HepG2 (cell line): ENCODE measurements at regions not wholly inside any gene's neighbourhood (a gene's known extent, or its start where the extent isn't known, plus 50 kb on each side); places are given as distances from the start of the nearest gene placed in this dataset.
A peak's percentile ranks its signal among the peaks of the same experiment; 100 is the strongest.

Experiments used
- ATAC-seq: fragments of 200-7000 bp; cut with Tn5 transposase; 3 replicates; pipeline ENCODE4 v1.9.1; 2020; ENCODE audit warnings: mild to moderate bottlenecking, moderate library complexity
- BruUV-seq: library from RNA; stranded (reverse); fragments of 400-500 nt; replicated peaks from 2 replicates; lab custom pipeline; 2021; lab: Mats Ljungman, UMichigan
- CTCF ChIA-PET: fragments of 300-600 bp; formaldehyde crosslinking; extraction: SDS; loops from one replicate; lab custom pipeline; 2021; ENCODE audit warnings: low total read pairs, inconsistent platforms, low intra/inter-chr PET ratio; lab: Yijun Ruan, JAX
- POLR2A ChIA-PET: fragments of 350-600 bp; sonication (Branson Sonifier 250); formaldehyde crosslinking; loops from one replicate; lab custom pipeline; 2020; ENCODE audit warnings: antibody characterized with exemption, inconsistent platforms; lab: Yijun Ruan, JAX
- DNase-seq: peaks from one replicate; pipeline ENCODE4 v3.0.0-alpha.2; 2015; ENCODE audit warnings: low spot score
- FAIRE-seq: peaks from 3 replicates; lab custom pipeline; 2011; peaks lifted over from hg19 to GRCh38; lab: Jason Lieb, UNC
- H2AFZ ChIP-seq: one replicate; pipeline ENCODE4 v1.6.1; 2011; ENCODE audit warnings: low read length, inconsistent platforms
- H3K27ac ChIP-seq: fragments of 300-600 bp; 3 replicates; pipeline ENCODE4 v1.8.0; 2011; ENCODE audit warnings: mixed run types, mild to moderate bottlenecking, mixed read lengths, low read length, inconsistent platforms; ENCODE audit not compliant: insufficient read depth; ENCODE audit errors: extremely low read length
- H3K27me3 ChIP-seq, 2 experiments: fragments of 200-600 bp in 1 of 2; 2 replicates in 1 of 2; 3 replicates in 1 of 2; pipeline versions ENCODE4 v1.6.0 to v1.8.0; 2011; ENCODE audit warnings: low read length in 2 of 2, mild to moderate bottlenecking in 2 of 2, moderate library complexity in 2 of 2, inconsistent platforms in 1 of 2; ENCODE audit not compliant: insufficient read depth in 2 of 2, control insufficient read depth in 1 of 2
- H3K36me3 ChIP-seq, 2 experiments: fragments of 200-600 bp in 1 of 2; replicated peaks in 1 of 2; 2 replicates in 1 of 2; 3 replicates in 1 of 2; pipeline versions ENCODE4 v1.5.1 to v1.8.0; 2011; ENCODE audit warnings: low read length in 2 of 2, inconsistent platforms in 1 of 2; ENCODE audit not compliant: insufficient read depth in 2 of 2, control insufficient read depth in 1 of 2
- H3K4me1 ChIP-seq: 2 replicates; pipeline ENCODE4 v1.5.1; 2012; ENCODE audit warnings: low read length, inconsistent platforms; ENCODE audit not compliant: insufficient read depth
- H3K4me2 ChIP-seq: 2 replicates; pipeline ENCODE4 v1.6.0; 2011; ENCODE audit warnings: low read depth, low read length, inconsistent platforms
- H3K4me3 ChIP-seq, 3 experiments: fragments of 200-600 bp in 1 of 3; sonication (generic), shearing (Covaris generic) in 1 of 3; replicated peaks in 1 of 3; 2 replicates each; pipeline ENCODE4 v1.5.1; 2011 to 2016; ENCODE audit warnings: low read length in 3 of 3, inconsistent platforms in 2 of 3, low read depth in 2 of 3, mild to moderate bottlenecking in 2 of 3, control low read depth in 1 of 3, mixed read lengths in 1 of 3; ENCODE audit not compliant: insufficient read depth in 1 of 3
- H3K79me2 ChIP-seq: one replicate; pipeline ENCODE4 v1.6.1; 2011; ENCODE audit warnings: low read length, inconsistent platforms; ENCODE audit not compliant: insufficient read depth
- H3K9ac ChIP-seq: 2 replicates; pipeline ENCODE4 v1.6.0; 2011; ENCODE audit warnings: mild to moderate bottlenecking, low read depth, low read length, inconsistent platforms; ENCODE audit not compliant: insufficient read depth
- H3K9me3 ChIP-seq: 2 replicates; pipeline ENCODE4 v1.5.1; 2012; ENCODE audit warnings: mild to moderate bottlenecking, low read length
- H4K20me1 ChIP-seq: 2 replicates; pipeline ENCODE4 v1.6.0; 2011; ENCODE audit warnings: inconsistent platforms, mild to moderate bottlenecking, low read length, moderate library complexity; ENCODE audit not compliant: insufficient read depth
- ARID5B ChIP-seq: IDR thresholded peaks from 2 replicates; pipeline ENCODE4 v1.4.0; 2020; ENCODE audit warnings: mild to moderate bottlenecking, missing genetic modification reagents
- HINFP ChIP-seq: sonication (generic); formaldehyde crosslinking; IDR thresholded peaks from 2 replicates; pipeline ENCODE4 v1.4.0; 2020; ENCODE audit warnings: low read depth, mild to moderate bottlenecking, missing genetic modification reagents
- NCOA2 ChIP-seq: sonication (generic); formaldehyde crosslinking; IDR thresholded peaks from 2 replicates; pipeline ENCODE4 v1.8.0; 2022; ENCODE audit warnings: inconsistent platforms
- THAP11 ChIP-seq: IDR thresholded peaks from 2 replicates; pipeline ENCODE4 v1.6.1; 2016; ENCODE audit warnings: missing biosample characterization, missing genetic modification reagents
- ZBTB42 ChIP-seq: sonication (generic); formaldehyde crosslinking; IDR thresholded peaks from 2 replicates; pipeline ENCODE4 v1.5.0; 2020; ENCODE audit warnings: mild to moderate bottlenecking, missing genetic modification reagents
- WGBS: methylation state at CpG from one replicate; pipeline ENCODE4 v1.1.6; 2017; ENCODE audit warnings: low lambda C conversion rate; 5-methylcytosine and 5-hydroxymethylcytosine counted together
- in situ Hi-C: cut with HindIII; loops from 2 replicates; pipeline ENCODE4 v1.10.0; 2017; ENCODE audit warnings: low pct_unique_long_range_greater_than_20kb; ENCODE audit not compliant: extremely low pct_ligation_motif_present
- intact Hi-C: fragments of 100-400 bp; cut with micrococcal nuclease; formaldehyde crosslinking; loops from one replicate; pipeline ENCODE4 v1.10.0; 2022; ENCODE audit not compliant: unreplicated experiment

- intact Hi-C loops = no loop called here
- Histone ChIP-seq H3K9ac (no peak overlapping the region), H3K27ac (no peak overlapping the region), H3K79me2 (no peaks in the 10 kb centered on the region), H3K4me2 (no peak overlapping the region), H4K20me1 (no peaks in the 10 kb centered on the region), H3K9me3 (no peaks in the 10 kb centered on the region), H3K27me3 (no peaks in the 10 kb centered on the region), H3K4me1 (peaks cover 16% of the 10 kb centered on the region), H3K36me3 (no peaks in the 10 kb centered on the region), H3K4me3 (no peak overlapping the region), H2AFZ (no peak overlapping the region)
- BruUV-seq = no TSS peak
- DNase-seq (peak; percentile 24), FAIRE-seq (no peak), ATAC-seq (no peak)
- TF ChIP-seq ZBTB42 (no peak), HINFP (CRISPR knock-in tag) (no peak), ARID5B (0 out of 2 replicates have a peak, but pooled peaks have one; percentile 7), NCOA2 (CRISPR knock-in tag) (0 out of 2 replicates have a peak, but pooled peaks have one; percentile 19), THAP11 (CRISPR knock-in tag) (0 out of 2 replicates have a peak, but pooled peaks have one; percentile 13)
- CTCF ChIA-PET = no interaction called here
- WGBS = 69% methylated on average over 5 of the region's 5 CpGs
- POLR2A ChIA-PET = no interaction called here
- in situ Hi-C loops = no loop called here
These were observed 235.6 kb upstream of the TGFBR2 start for GRCh38 chr3:30370681-30371271.
